ENCODE measurements at regions not wholly inside any gene's neighbourhood (a gene's known extent, or its start where the extent isn't known, plus 50 kb on each side); places are given as distances from the start of the nearest gene placed in this dataset.

DNA sequence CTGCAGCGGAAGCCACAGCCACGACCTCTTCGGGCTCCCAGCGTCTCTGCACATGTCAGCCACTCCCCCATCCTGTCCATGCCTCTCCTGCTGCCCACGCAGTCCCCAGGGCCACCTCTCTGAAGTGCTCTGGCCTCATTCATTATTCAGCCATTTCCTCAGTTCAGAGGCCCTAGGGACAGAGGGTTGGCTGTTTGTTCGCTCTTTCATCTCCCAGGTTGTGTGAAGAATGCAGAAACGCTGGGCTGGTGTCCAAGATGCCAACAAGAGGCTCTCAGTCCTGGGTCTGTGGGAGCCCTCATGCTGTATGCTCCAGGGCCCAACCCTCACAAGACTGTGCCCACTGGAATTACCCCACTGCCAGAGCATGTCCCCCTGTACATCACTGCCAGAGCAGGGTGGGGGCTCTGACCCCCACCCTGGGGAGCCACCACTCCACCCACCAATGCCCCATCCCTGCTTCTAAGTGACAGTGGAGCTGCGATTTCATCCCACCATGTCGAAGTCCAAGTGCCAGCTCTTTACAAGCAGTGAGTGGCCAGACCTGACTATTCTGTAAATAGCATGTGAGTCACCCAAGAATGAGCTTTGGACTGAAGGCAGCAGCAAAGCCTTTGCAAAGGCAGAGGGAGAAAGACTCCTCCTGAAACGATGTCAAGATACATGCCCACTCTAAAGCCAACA, 209.6 kb downstream of the BUD13 start:
- no peak for DNase-seq (ENCODE audit: low read depth in 4 of 4, low spot score in 1 of 4)

DNA sequence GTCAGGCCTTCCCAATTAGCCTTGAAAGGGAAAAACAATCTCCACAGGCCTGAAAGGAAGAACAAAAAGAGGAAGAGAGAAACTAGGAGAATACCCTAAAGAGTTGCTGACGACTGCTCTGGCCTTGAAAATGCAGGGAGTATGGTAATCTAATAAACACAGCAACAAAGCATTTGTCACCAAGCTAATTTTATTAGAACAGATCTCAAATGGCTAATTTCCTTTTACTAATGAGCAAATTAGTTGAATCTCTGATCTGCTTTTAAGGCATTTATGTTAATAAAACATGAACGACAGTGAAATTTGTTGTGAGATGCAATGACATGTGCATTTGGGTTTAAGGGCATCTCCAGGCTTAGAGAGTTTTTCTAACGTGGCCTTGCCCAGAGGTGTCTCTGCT, 212.2 kb downstream of the BUD13 start:
- no peak for DNase-seq (ENCODE audit: low read depth in 4 of 4, low spot score in 1 of 4)

DNA sequence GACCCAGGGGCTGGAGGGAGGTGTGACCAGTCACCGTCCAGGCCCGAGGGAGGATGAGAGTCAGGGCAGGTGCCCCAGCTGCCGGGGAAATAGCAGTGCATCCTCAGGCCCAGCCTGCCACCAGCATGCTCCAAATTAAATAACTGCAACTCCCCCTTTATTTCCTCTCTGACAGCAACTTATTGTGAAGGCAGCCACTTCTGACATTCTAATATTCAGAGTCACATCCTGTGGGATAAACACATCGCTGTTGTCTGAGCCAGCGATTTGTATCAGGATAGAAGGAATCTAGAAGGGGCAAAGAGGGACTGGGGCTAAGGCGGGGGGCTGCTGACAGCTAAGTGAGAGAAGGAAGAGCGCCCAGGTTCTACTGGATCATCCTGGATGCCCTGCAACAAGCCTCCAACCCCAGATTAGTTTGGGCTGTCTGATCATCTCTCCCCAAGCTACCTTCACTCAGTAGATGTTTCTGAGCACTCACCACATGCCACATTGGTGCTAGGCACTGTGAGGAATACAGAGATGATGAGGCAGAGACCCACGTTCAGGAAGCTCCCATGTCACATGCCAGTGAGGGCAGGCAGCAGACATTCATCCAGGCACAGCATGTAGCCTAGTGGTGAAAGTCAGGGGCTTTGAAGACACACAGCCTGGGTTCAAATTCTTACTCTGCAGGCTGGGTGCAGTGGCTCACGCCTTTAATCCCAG, 214.1 kb downstream of the BUD13 start:
- no peak for DNase-seq (ENCODE audit: low read depth in 4 of 4, low spot score in 1 of 4)

DNA sequence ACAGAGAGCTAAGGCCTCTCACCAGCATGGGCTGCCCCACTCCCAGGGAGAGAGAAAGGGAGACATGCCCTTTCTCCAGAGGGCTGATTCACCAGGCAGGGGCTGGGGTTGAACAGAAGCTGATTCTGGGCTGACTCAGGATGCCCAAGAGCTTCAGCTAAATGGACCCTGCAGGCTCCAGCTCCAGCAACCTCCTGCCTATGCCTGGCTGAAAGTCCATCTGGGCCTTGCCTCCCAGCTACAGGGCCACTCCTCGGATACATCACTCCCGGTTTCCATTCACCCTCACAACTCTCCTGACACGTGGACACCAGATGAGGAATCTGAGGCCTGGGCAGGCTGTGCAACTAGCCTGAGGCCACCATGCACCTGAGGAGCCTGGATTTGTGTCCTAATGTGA, 215.5 kb downstream of the BUD13 start:
- DNase-seq (ENCODE audit: low read depth in 4 of 4, low spot score in 1 of 4): no peak

DNA sequence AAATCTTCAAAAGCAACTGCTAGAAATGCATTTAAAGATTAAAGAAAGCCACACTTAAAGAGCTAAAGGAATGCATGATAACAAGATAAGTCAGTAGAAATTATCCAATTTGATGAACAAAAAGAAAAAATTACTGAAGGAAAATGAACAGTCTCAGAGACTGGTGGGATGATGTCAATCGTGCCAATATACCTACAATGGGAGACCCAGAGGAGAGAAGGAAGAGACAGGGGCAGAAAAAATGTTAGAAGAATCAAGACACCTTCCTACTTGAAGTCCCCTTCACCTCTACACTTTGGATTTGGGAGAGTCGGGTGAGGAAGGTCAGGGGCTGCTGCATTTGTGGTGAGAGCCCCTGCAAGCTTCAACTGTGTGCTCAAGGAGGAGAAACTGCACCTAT, 216.3 kb downstream of the BUD13 start:
- DNase-seq (ENCODE audit: low read depth in 4 of 4, low spot score in 1 of 4): no peak

DNA sequence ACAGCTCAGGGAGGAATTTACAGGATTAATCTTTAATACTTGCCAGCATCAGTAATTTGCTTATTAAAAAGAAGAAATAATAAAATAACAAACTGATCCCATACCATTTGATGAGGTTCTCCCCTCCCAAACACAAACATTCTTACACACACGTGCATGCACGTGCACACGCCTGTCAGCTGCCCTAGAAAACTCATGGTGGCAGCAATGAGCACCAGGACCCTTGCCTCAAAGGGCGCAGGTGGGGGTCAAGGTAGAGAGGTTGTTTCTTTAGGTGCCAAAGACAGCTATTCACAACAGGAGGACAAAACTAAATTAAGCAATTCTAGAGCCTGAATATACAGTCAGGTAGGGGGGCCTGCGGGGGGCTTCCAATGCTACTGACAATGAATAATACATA, 219.3 kb downstream of the BUD13 start:
- DNase-seq (ENCODE audit: low read depth in 4 of 4, low spot score in 1 of 4): no peak

DNA sequence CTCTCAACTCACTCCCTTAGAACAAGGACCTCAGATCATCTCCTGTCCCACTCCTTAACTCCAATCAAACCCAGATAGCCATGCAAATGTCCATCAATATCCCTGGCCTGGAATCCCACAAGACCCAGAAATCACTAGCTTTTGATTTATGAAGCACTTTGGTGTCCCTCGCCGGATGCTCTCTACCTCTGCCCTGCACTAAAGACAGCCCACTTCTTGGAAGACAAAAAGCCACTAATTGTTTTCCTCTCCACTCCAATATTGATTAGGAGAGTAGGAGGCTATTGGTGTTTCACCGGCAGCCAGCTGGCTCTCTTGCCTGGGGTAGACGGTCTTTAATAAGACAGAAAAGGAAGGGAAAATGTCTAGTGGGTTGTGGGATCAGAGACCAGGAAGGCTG, 221.2 kb downstream of the BUD13 start:
- no peak for DNase-seq (ENCODE audit: low read depth in 4 of 4, low spot score in 1 of 4)

DNA sequence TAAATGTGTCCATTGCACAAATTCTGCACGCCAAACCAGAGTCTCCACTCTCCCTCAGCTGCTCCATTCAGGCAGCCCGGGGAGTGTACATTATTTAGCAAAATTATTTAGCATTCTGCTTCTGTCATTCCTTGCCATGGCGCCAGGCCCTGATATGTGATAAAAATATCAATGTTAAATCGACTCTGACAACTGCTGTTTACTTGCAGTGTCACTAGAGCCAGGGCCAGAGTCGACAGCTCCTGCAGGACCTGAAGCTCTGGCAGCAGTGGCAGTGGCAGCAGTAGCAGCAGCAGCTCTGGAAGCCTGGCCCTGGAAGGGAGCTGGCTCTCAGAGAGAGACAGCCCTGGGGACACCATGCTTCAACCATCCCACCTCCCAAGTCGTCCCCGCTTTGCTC, 224.5 kb downstream of the BUD13 start:
- no peak for DNase-seq (ENCODE audit: low read depth in 4 of 4, low spot score in 1 of 4)

DNA sequence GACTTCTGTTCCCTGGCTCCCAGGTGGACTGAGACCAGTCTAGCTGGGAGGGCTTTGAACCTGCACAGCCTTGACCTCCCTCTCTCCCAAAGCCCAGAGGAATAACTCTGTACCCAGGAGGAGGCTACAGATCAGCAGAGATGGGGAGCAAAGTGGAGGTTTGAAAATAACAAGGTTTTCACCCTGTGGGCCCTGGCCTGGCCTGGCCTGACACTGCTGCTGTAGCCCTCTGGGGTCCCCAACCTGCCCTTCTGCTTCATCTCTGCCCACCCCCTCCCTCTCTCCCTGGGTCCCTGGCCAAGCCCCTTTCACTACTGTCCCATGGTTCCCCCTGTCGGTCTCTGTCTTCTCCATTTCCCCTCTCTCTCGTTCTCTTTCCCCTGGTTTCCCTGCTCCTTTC, 225.2 kb downstream of the BUD13 start:
- DNase-seq (ENCODE audit: low read depth in 4 of 4, low spot score in 1 of 4): no peak

DNA sequence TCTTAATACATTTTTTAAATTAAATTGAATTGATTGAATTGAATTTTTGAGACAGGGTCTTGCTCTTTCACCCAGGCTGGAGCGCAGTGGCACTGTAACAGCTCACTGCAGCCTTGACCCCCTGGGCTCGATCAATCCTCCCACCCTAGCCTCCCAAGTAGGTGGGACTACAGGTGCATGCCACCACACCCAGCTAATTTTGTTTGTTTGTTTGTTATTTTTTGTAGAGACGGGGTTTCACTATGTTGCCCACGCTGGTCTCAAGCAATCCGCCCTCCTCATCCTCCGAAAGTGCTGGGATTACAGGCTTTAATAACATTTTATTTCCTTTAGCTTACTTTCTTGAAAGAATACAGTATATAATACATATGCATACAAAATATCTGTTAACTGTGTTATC, 226.9 kb downstream of the BUD13 start:
- DNase-seq (ENCODE audit: low read depth in 4 of 4, low spot score in 1 of 4): no peak

DNA sequence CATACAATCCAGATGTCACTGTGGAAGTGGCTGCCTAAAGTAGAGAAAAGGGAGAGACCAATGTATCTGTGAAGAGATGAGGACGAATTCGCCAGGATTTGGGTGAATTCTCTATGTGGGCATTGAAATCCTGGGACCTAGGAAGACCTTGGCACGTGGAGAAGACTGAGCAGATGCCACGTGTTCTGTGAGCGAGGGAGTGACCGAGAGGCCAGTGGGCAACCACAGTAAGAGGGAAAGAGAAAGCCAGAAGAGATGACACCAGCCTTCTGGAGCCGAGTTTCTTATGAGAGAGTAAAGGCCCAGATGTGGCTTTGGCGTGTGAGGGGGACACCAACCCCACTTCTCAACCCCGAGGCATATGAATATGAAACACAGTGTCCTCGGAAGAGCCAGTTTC, 228.1 kb downstream of the BUD13 start:
- DNase-seq (ENCODE audit: low read depth in 4 of 4, low spot score in 1 of 4): no peak

DNA sequence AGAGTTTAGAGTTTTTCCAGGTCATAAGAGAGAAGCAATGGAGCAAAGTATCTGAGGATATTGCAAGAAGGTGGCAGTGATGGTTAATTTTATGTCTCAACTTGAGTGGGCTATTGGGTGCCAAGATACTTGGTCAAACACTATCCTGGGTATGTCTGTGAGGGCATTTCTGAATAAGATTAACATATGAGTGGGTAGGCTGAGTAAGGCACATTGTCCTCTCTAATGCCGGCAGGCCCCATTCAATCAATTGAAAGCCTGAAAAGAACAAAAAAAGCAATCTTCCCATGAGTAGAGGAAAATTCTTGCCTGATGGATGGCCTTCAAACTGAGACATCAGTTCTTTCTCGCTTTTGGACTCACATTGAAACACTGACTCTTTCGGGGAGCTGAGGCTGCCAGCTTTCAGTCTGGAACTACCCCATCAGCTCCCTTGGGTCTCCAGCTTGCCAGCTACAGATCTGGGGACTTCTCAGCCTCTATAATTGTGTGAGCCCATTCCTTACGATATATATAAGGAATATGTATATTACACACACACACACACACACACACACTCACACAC, 228.8 kb downstream of the BUD13 start:
- no peak for DNase-seq (ENCODE audit: low read depth in 4 of 4, low spot score in 1 of 4)

DNA sequence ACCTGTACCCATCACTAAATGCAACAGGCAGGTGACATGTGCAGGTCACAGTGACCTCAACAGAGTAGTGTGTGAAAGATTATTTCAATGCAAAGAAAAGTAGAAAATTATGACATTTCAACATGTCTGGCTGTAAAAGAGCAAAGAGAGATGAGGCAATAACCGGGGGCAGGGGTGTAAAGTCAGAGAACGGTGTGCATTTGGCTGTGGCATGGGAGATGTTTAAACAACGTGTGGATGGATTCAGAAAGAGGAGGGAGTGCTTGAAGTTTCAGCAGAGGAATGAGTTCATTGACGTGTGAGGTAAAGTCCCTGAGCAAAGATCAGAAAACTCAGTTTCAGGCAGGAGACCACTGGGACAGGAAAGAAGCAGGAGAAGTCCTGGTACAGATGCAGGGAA, 229.7 kb downstream of the BUD13 start:
- DNase-seq (ENCODE audit: low read depth in 4 of 4, low spot score in 1 of 4): no peak

DNA sequence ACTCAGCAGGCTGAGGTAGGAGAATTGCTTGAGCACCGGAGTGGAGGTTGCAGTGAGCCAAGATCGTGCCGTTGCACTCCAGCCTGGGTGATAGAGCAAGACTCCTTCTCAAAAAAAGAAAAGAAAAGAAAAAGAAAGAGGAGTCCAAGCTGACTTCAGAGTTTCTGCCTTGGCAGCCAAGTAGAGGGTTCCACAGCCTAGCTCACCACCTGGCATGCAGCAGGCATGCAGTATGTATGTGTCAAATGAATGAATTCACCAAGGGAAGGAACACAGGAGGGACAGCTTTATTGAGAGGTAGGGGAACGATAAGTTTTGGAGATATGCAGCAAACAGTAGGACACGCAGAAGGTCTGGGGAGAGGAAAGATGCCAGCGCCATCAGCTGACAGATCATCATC, 230.4 kb downstream of the BUD13 start:
- no peak for DNase-seq (ENCODE audit: low read depth in 4 of 4, low spot score in 1 of 4)

DNA sequence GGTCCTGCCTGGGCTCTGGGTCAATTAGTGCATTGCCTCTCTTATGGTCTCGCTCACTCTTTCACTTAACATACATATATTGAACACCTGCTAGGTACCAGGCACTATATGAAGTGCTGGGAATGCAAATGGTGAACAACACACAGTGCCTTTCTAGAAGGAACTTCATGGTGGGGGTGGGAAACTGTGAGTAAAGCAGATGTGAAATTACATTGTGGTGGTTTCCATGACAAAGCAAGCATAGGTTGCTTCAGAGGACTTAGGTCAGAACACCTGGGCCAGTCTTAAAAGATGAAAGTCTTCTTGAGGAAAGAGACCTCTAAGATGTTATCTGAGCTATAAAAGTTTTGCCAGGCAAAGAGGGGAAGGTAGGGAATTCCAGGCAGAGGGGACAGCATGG, 231.3 kb downstream of the BUD13 start:
- DNase-seq (ENCODE audit: low read depth in 4 of 4, low spot score in 1 of 4): no peak

DNA sequence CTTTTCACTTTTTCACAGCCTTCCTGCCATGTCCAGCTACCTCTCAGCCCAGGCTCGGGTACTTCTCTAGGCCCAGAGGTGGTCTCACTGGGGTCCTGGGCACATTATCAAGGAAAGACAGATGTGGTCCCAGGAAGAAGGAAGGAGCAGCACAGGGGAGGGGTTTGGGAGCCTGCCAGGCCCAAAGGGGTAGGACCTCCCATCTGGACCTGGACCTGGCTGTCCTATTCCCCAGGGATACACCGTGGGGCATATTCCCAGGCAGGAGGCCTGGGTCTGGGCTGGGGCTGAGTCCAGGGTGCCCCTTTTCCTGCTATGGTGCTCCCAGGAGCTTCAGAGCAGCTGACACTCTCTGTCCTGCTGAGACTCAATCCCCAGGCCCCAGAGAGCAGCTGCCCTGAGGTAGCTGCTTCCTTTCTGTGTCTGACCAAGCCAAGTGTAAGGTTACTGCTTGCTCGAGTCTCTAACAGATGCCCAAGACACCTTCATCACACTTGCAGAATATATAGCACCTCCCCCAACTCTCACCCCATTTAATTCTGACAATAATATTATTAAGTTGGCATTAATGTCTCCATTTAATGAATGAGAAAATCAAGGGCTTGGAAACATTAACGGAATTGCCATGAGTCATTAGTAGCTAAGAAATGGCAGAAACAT, 232.0 kb downstream of the BUD13 start:
- no peak for DNase-seq (ENCODE audit: low read depth in 4 of 4, low spot score in 1 of 4)

DNA sequence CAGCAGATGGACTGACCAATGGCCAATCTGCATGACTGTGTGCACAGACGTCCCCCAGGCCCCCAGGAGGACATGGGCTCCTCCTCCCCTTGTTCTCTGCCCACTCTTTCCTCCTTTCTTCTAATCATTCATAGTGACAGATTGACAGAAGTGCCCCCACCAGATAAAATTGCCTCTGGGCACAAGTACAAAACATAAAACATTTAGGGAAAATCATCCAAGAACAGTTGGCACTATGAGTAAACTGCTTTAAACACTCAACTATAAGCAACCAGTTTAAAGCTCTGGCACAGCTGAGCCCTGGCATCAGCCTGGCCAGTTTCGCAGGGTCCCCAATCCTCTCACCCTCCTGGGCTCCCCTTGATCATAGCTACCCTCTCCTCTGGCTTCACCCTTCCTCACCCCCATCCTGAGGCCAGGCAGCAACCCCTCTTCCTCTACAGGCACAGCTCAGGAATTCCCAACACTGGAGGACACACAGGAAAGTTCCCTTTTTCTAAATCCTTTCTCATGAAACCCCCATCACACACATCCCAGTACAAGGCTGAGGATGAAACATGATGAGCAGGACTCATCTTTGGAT, 232.9 kb downstream of the BUD13 start:
- no peak for DNase-seq (ENCODE audit: low read depth in 4 of 4, low spot score in 1 of 4)

DNA sequence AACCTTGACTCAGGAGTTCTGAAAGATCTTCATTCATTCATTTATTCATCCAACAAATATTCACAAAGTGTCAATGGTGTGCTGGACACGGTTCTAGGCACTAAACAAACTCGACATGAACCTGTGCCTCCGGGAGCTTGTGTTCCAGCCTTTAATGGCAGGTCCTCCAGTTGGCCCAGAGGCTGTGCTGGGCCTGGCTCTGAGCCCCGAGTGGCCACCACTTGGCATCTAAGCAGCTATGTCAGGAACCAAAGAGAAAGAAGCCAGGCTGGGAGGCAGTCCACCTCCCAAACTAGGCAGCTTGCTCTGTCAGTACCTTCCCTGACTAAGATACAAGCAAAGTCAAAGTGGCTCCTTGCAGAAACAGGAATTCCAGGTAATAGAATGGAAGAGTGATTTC, 233.6 kb downstream of the BUD13 start:
- DNase-seq (ENCODE audit: low read depth in 4 of 4, low spot score in 1 of 4): no peak

DNA sequence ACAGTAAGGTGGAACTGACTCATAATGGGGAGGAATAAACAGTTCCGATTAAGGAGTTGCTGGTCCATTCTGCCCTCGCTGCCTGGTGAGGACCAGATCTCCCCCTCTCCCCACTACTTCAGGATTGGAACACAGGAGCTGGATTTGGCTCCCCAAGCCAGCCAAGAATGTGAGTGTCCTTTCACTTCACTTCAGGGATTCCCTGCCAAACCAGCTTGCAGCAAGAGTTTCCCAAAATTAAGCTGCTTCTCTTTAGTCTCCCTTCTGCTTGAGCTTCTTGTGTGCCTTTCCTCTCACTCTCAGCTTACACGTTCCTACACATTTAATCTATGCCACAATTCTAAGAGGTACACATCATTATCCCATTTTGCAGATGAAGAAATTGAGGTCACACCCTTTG, 234.1 kb downstream of the BUD13 start:
- DNase-seq (ENCODE audit: low read depth in 4 of 4, low spot score in 1 of 4): no peak

DNA sequence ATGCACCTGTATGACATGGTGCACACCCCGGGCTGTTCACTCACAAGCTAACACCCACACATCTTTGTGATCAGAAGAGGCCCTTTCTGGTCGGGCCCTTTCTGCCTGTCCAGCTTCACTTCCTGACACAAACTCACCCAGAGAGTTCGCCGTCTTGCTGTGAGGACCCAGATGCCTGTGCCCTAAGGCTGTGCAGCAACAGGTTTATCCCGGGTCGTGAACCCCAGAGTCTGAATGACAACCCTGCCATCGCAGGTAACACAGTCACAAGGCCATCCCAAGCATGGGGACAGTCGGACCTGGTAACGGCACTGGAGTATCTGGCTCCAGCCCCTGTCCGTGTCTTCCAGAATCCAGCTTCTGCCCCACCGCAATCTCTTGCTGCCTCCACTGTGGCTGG, 235.1 kb downstream of the BUD13 start:
- no peak for DNase-seq (ENCODE audit: low read depth in 4 of 4, low spot score in 1 of 4)

DNA sequence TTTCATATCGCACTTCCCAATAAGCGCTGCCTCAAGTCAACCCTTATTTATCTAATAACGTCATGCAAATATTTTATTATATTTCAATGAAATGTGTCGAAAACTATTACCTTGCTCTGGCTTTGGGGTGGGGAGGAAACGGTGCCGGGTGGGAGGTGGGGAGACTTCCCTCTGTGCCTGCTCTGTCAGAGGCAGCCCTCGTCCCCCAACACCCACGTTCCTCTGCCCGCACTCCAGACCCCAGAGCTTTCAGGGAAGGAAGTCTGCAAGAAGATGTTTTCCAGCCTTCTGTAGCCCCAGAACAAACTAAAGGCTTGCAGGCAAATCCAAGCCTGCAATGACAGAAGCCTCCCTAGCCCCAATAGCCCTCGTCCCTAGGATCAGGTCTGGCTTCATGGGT, 235.7 kb downstream of the BUD13 start:
- no peak for DNase-seq (ENCODE audit: low read depth in 4 of 4, low spot score in 1 of 4)

DNA sequence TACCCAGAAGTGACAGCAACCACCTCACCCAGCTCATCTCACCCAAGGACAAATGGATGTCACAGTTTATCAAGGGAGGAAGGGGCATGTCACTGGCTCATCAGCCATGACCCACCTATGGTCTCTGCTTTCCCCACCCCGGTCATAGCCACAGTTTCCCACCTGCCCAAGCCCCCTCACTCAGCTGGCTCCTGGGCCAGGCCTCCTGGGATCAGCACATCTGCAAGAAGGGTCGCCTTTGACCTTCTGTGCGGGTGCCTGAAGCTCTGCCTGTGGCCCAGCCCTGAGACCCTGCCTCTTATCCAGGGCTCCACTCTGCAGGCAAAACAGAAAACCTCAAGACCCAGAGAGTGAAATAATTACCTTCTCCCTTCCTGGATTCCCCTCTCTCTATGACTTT, 236.4 kb downstream of the BUD13 start:
- no peak for DNase-seq (ENCODE audit: low read depth in 4 of 4, low spot score in 1 of 4)

Measured in stimulated activated CD4-positive, alpha-beta T cell treated with anti-CD3 and anti-CD28 coated beads, Interleukin-1b, Interleukin-23, amount 100 ng/mL, for 24 hours (primary cell).